Liver (tissue), 8 donors: ENCODE measurements at regions not wholly inside any gene's neighbourhood (a gene's known extent, or its start where the extent isn't known, plus 50 kb on each side); places are given as distances from the start of the nearest gene placed in this dataset.

Experiments
- DNase-seq: peaks from one replicate; pipeline ENCODE4 v3.0.0-alpha.2; 2017; ENCODE audit warnings: low spot score
- H3K27ac ChIP-seq, 2 donors: one replicate each; pipeline ENCODE4 v1.7.0; 2013; ENCODE audit warnings: inconsistent platforms in 2 of 2, low read length in 2 of 2, control low read depth in 1 of 2, low read depth in 1 of 2, mild to moderate bottlenecking in 1 of 2
- H3K27me3 ChIP-seq, 4 donors: one replicate each; pipeline versions ENCODE4 v1.6.1 to v1.7.0; 2013; ENCODE audit warnings: low read length in 3 of 4, inconsistent platforms in 1 of 4, mild to moderate bottlenecking in 1 of 4, moderate library complexity in 1 of 4; ENCODE audit not compliant: control insufficient read depth in 4 of 4, insufficient read depth in 4 of 4
- H3K36me3 ChIP-seq, 4 donors: one replicate each; pipeline versions ENCODE4 v1.6.1 to v1.7.0; 2013; ENCODE audit warnings: low read length in 3 of 4, mild to moderate bottlenecking in 3 of 4, low read depth in 1 of 4, moderate library complexity in 1 of 4; ENCODE audit not compliant: control insufficient read depth in 4 of 4, insufficient read depth in 3 of 4
- H3K4me1 ChIP-seq, 4 donors: one replicate each; pipeline versions ENCODE4 v1.6.1 to v1.7.0; 2013; ENCODE audit warnings: low read length in 3 of 4, mild to moderate bottlenecking in 3 of 4, moderate library complexity in 1 of 4; ENCODE audit not compliant: control insufficient read depth in 4 of 4, insufficient read depth in 4 of 4
- H3K4me3 ChIP-seq, 3 donors: one replicate each; pipeline versions ENCODE4 v1.6.1 to v1.7.0; 2013; ENCODE audit warnings: low read length in 3 of 3, control low read depth in 1 of 3, low read depth in 1 of 3, mild to moderate bottlenecking in 1 of 3
- H3K9ac ChIP-seq, 2 donors: one replicate each; pipeline ENCODE4 v1.7.0; 2013; ENCODE audit warnings: low read length in 2 of 2, mild to moderate bottlenecking in 2 of 2, moderate library complexity in 2 of 2, control low read depth in 1 of 2, low read depth in 1 of 2
- H3K9me3 ChIP-seq, 4 donors: one replicate each; pipeline versions ENCODE4 v1.6.1 to v1.7.0; 2013; ENCODE audit warnings: low read length in 3 of 4; ENCODE audit not compliant: control insufficient read depth in 4 of 4
- EGR1 ChIP-seq, 2 donors: IDR thresholded peaks; 2 replicates each; pipeline ENCODE4 v1.6.1; 2016 to 2018; ENCODE audit warnings: antibody characterized with exemption in 2 of 2, low read depth in 2 of 2
- FOXA1 ChIP-seq: IDR thresholded peaks from 2 replicates; pipeline ENCODE4 v1.6.1; 2016; ENCODE audit warnings: antibody characterized with exemption
- FOXA2 ChIP-seq: IDR thresholded peaks from 2 replicates; pipeline ENCODE4 v1.6.1; 2016; ENCODE audit warnings: antibody characterized with exemption
- GABPA ChIP-seq, 2 donors: IDR thresholded peaks in 1 of 2; conservative IDR thresholded peaks in 1 of 2; 2 replicates each; pipeline ENCODE4 v1.6.1; 2016; ENCODE audit warnings: antibody characterized with exemption in 2 of 2, mild to moderate bottlenecking in 1 of 2, moderate library complexity in 1 of 2
- HNF4A ChIP-seq, 2 donors: conservative IDR thresholded peaks; 2 replicates each; pipeline ENCODE4 v1.6.1; 2016; ENCODE audit warnings: antibody characterized with exemption in 2 of 2, mild to moderate bottlenecking in 2 of 2
- HNF4G ChIP-seq: IDR thresholded peaks from 2 replicates; pipeline ENCODE4 v1.6.1; 2016; ENCODE audit warnings: antibody characterized with exemption
- JUND ChIP-seq, 2 donors: IDR thresholded peaks; 2 replicates each; pipeline ENCODE4 v1.6.1; 2016; ENCODE audit warnings: antibody characterized with exemption in 2 of 2
- NR2F2 ChIP-seq: IDR thresholded peaks from 2 replicates; pipeline ENCODE4 v1.6.1; 2016; ENCODE audit warnings: antibody characterized with exemption
- RAD21 ChIP-seq, 2 donors: IDR thresholded peaks; 2 replicates each; pipeline ENCODE4 v1.6.1; 2016; ENCODE audit warnings: antibody characterized with exemption in 2 of 2, mild to moderate bottlenecking in 2 of 2
- RXRA ChIP-seq, 2 donors: IDR thresholded peaks; 2 replicates each; pipeline ENCODE4 v1.6.1; 2017 to 2018; ENCODE audit warnings: antibody characterized with exemption in 2 of 2, mild to moderate bottlenecking in 1 of 2
- SP1 ChIP-seq: IDR thresholded peaks from 2 replicates; pipeline ENCODE4 v1.6.1; 2018; ENCODE audit warnings: antibody characterized with exemption, mild to moderate bottlenecking
- TAF1 ChIP-seq: conservative IDR thresholded peaks from 2 replicates; pipeline ENCODE4 v1.6.1; 2016; ENCODE audit warnings: antibody characterized with exemption, mild to moderate bottlenecking
- YY1 ChIP-seq: IDR thresholded peaks from 2 replicates; pipeline ENCODE4 v1.6.1; 2016; ENCODE audit warnings: antibody characterized with exemption, mild to moderate bottlenecking
- WGBS: extraction: QIAGEN DNeasy Blood & Tissue Kit; methylation state at CpG from one replicate; pipeline ENCODE4 v1.1.7; 2013; 5-methylcytosine and 5-hydroxymethylcytosine counted together
- TF ChIP-seq, protein P1 (sequence below): fragments of 150-350 bp; IDR thresholded peaks from 2 replicates; pipeline ENCODE4 v1.5.1; 2017; ENCODE audit warnings: improper control_type of control experiment, low read depth, low read length; ENCODE audit not compliant: missing input control
- TF ChIP-seq, protein P2 (sequence below): IDR thresholded peaks from 2 replicates; pipeline ENCODE4 v1.6.1; 2016; ENCODE audit warnings: antibody characterized with exemption
- TF ChIP-seq, protein P3 (sequence below): IDR thresholded peaks from 2 replicates; pipeline ENCODE4 v1.6.1; 2016; ENCODE audit warnings: antibody characterized with exemption
- TF ChIP-seq, protein P4 (sequence below): IDR thresholded peaks from 2 replicates; pipeline ENCODE4 v1.6.1; 2016; ENCODE audit warnings: antibody characterized with exemption, mild to moderate bottlenecking
- donor health status: healthy.
- donor health status: healthy.
- donor health status: healthy.
- donor health status: healthy.
- donor health status: healthy.

DNA sequence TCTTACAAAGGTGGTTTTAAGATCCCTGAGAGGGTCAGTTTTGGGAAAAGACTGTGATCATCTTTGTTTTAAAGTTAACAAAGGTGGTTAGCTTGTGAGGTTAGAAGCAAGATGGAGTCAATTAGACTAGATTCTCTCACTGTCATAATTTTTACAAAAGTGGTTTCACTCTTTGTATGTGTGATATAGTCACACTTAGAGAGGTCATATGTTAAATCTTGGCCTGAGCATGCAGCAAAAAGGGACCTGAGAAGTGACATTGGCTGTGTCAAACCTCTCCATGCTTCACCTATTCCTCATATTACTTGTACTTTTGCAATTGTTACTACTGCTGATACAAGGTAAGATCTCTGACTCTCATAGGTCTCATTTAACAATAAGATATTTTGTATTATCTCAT is 368.0 kb downstream of the TBC1D32 start:
- Histone ChIP-seq H3K9ac (no peak overlapping the region), H3K27me3 (no peaks in the 10 kb centered on the region), H3K27ac (no peak overlapping the region), H3K4me3 (no peak overlapping the region), H3K9me3 (no peaks in the 10 kb centered on the region), H3K36me3 (no peaks in the 10 kb centered on the region), H3K4me1 (no peaks in the 10 kb centered on the region)
- DNase-seq = no peak
- TF ChIP-seq YY1 (no peak), JUND (IDR thresholded peaks at IDR 0.05) (no peak), SP1 (no peak), FOXA2 (no peak), HNF4G (no peak)
- TF ChIP-seq, protein P1, sequence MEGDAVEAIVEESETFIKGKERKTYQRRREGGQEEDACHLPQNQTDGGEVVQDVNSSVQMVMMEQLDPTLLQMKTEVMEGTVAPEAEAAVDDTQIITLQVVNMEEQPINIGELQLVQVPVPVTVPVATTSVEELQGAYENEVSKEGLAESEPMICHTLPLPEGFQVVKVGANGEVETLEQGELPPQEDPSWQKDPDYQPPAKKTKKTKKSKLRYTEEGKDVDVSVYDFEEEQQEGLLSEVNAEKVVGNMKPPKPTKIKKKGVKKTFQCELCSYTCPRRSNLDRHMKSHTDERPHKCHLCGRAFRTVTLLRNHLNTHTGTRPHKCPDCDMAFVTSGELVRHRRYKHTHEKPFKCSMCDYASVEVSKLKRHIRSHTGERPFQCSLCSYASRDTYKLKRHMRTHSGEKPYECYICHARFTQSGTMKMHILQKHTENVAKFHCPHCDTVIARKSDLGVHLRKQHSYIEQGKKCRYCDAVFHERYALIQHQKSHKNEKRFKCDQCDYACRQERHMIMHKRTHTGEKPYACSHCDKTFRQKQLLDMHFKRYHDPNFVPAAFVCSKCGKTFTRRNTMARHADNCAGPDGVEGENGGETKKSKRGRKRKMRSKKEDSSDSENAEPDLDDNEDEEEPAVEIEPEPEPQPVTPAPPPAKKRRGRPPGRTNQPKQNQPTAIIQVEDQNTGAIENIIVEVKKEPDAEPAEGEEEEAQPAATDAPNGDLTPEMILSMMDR = no peak

DNA sequence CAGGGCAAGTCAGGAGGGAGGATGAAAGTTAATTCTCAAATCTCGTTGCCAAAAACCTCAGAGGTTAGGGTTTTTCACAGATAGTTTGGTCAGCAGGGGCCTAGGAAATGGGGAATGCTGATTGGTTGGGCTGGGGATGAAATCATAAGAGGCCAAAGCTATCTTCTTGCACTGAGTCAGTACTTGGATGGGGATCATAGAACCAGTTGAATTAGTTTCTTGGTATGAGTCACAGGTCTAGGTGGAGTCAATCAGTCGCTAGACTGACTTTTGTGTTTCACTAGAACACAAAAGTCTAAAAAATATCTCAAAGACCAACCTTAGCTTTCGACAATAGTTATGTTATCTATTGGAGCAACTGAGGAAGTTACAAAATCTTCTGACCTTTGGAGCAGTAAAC is 368.5 kb downstream of the TBC1D32 start:
- Histone ChIP-seq H3K4me3 (no peak overlapping the region), H3K27me3 (no peaks in the 10 kb centered on the region), H3K4me1 (no peaks in the 10 kb centered on the region), H3K9ac (no peak overlapping the region), H3K36me3 (no peaks in the 10 kb centered on the region), H3K9me3 (no peaks in the 10 kb centered on the region), H3K27ac (no peak overlapping the region)
- WGBS = 78% methylated on average over 3 of the region's 3 CpGs
- TF ChIP-seq FOXA2 (no peak), NR2F2 (no peak), TAF1 (no peak), JUND (IDR thresholded peaks at IDR 0.05) (no peak), RAD21 (IDR thresholded peaks at IDR 0.05) (no peak), SP1 (no peak), FOXA1 (no peak)
- TF ChIP-seq, protein P2, sequence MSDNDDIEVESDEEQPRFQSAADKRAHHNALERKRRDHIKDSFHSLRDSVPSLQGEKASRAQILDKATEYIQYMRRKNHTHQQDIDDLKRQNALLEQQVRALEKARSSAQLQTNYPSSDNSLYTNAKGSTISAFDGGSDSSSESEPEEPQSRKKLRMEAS = no peak
- DNase-seq = no peak

DNA sequence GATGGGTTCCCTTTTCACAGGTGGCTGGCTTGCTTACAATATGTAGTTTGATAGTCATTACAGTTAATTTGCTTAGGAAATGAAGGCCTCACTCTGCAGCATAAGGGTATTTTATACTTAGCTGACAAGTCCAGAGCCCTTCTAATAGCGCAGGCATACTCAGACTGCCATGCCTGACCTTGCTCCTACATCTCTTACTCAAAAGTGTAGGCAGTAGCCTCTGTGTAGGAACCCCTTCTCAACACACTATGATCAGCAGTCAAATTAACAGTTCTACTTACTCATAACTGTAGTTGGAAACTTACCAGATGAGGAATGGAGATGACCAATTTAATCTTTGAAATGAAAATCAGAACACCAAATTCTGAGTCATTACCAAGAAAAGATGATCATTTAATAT is 373.5 kb downstream of the TBC1D32 start:
- no peaks in the 10 kb centered on the region for H3K4me1 ChIP-seq
- 96% methylated on average over 1 of the region's 1 CpG for WGBS
- H3K36me3 ChIP-seq = no peaks in the 10 kb centered on the region
- TF ChIP-seq RAD21 (IDR thresholded peaks at IDR 0.05) (no peak), TAF1 (no peak), FOXA1 (no peak), YY1 (no peak), RXRA (IDR thresholded peaks at IDR 0.05) (no peak), EGR1 (IDR thresholded peaks at IDR 0.05; ENCODE audit: low read depth in 2 of 2) (no peak), GABPA (IDR thresholded peaks at IDR 0.05 in 1 of 2, conservative IDR thresholded peaks at IDR 0.05 in 1 of 2) (no peak), HNF4A (conservative IDR thresholded peaks at IDR 0.05) (no peak), SP1 (no peak), HNF4G (no peak), FOXA2 (no peak)
- TF ChIP-seq, protein P1 = no peak
- TF ChIP-seq, protein P2 = no peak
- TF ChIP-seq, protein P3, sequence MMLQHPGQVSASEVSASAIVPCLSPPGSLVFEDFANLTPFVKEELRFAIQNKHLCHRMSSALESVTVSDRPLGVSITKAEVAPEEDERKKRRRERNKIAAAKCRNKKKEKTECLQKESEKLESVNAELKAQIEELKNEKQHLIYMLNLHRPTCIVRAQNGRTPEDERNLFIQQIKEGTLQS = no peak
- TF ChIP-seq, protein P4, sequence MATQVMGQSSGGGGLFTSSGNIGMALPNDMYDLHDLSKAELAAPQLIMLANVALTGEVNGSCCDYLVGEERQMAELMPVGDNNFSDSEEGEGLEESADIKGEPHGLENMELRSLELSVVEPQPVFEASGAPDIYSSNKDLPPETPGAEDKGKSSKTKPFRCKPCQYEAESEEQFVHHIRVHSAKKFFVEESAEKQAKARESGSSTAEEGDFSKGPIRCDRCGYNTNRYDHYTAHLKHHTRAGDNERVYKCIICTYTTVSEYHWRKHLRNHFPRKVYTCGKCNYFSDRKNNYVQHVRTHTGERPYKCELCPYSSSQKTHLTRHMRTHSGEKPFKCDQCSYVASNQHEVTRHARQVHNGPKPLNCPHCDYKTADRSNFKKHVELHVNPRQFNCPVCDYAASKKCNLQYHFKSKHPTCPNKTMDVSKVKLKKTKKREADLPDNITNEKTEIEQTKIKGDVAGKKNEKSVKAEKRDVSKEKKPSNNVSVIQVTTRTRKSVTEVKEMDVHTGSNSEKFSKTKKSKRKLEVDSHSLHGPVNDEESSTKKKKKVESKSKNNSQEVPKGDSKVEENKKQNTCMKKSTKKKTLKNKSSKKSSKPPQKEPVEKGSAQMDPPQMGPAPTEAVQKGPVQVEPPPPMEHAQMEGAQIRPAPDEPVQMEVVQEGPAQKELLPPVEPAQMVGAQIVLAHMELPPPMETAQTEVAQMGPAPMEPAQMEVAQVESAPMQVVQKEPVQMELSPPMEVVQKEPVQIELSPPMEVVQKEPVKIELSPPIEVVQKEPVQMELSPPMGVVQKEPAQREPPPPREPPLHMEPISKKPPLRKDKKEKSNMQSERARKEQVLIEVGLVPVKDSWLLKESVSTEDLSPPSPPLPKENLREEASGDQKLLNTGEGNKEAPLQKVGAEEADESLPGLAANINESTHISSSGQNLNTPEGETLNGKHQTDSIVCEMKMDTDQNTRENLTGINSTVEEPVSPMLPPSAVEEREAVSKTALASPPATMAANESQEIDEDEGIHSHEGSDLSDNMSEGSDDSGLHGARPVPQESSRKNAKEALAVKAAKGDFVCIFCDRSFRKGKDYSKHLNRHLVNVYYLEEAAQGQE = no peak
- H3K27me3 ChIP-seq = no peaks in the 10 kb centered on the region
- no peak overlapping the region for H3K9ac ChIP-seq
- no peak overlapping the region for H3K27ac ChIP-seq
- no peak overlapping the region for H3K4me3 ChIP-seq
- no peak for DNase-seq
- H3K9me3 ChIP-seq = no peaks in the 10 kb centered on the region
